GM12892 (cell line): ENCODE measurements at regions not wholly inside any gene's neighbourhood (a gene's known extent, or its start where the extent isn't known, plus 50 kb on each side); places are given as distances from the start of the nearest gene placed in this dataset.

Experiments used
- POLR2A ChIP-seq: IDR thresholded peaks from 2 replicates; pipeline ENCODE4 v1.6.1; 2011; ENCODE audit warnings: low read depth, low read length, control low read depth
- POLR2AphosphoS5 ChIP-seq: IDR thresholded peaks from 2 replicates; pipeline ENCODE4 v1.6.1; 2011; ENCODE audit warnings: low read depth, low read length, control low read depth

- TF ChIP-seq POLR2AphosphoS5, result no peak
- no peak for TF ChIP-seq POLR2A
Measured at GRCh38 chr1:191629836-191630235, 528.4 kb upstream of the RGS18 start.
